Gastrocnemius medialis (tissue), 4 donors: ENCODE measurements at regions not wholly inside any gene's neighbourhood (a gene's known extent, or its start where the extent isn't known, plus 50 kb on each side); places are given as distances from the start of the nearest gene placed in this dataset.

Experiments
- POLR2A ChIP-seq, 2 donors: fragments of 450-650 bp; IDR thresholded peaks; one replicate each; pipeline ENCODE4 v1.6.1; 2017; ENCODE audit warnings: antibody characterized with exemption in 2 of 2, mild to moderate bottlenecking in 2 of 2, moderate library complexity in 2 of 2
- TF ChIP-seq, protein P1 (sequence below), 5 experiments: fragments of 450-650 bp in 3 of 5; fragments of 200-600 bp in 2 of 5; sonication (generic) in 2 of 5; IDR thresholded peaks in 4 of 5; conservative IDR thresholded peaks in 1 of 5; 1 replicate in 4 of 5; 2 replicates in 1 of 5; pipeline ENCODE4 v1.5.1; 2016 to 2019; ENCODE audit warnings: antibody characterized with exemption in 5 of 5, mild to moderate bottlenecking in 3 of 5, moderate library complexity in 3 of 5

GRCh38 chr20:52744441-52744840 lies 227.7 kb upstream of the TSHZ2 start:
- TF ChIP-seq, protein P1, sequence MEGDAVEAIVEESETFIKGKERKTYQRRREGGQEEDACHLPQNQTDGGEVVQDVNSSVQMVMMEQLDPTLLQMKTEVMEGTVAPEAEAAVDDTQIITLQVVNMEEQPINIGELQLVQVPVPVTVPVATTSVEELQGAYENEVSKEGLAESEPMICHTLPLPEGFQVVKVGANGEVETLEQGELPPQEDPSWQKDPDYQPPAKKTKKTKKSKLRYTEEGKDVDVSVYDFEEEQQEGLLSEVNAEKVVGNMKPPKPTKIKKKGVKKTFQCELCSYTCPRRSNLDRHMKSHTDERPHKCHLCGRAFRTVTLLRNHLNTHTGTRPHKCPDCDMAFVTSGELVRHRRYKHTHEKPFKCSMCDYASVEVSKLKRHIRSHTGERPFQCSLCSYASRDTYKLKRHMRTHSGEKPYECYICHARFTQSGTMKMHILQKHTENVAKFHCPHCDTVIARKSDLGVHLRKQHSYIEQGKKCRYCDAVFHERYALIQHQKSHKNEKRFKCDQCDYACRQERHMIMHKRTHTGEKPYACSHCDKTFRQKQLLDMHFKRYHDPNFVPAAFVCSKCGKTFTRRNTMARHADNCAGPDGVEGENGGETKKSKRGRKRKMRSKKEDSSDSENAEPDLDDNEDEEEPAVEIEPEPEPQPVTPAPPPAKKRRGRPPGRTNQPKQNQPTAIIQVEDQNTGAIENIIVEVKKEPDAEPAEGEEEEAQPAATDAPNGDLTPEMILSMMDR (IDR thresholded peaks at IDR 0.05 in 4 of 5, conservative IDR thresholded peaks at IDR 0.05 in 1 of 5) = no peak
- no peak for TF ChIP-seq POLR2A (IDR thresholded peaks at IDR 0.05)
